Adrenal gland (tissue), 5 donors: ENCODE measurements at regions not wholly inside any gene's neighbourhood (a gene's known extent, or its start where the extent isn't known, plus 50 kb on each side); places are given as distances from the start of the nearest gene placed in this dataset.

Experiments
- POLR2A ChIP-seq, 2 donors: fragments of 450-650 bp; IDR thresholded peaks; one replicate each; pipeline ENCODE4 v1.6.1; 2017; ENCODE audit warnings: antibody characterized with exemption in 2 of 2, mild to moderate bottlenecking in 2 of 2, moderate library complexity in 1 of 2
- TF ChIP-seq, protein P1 (sequence below), 6 experiments: fragments of 450-650 bp in 4 of 6; fragments of 200-600 bp in 2 of 6; sonication (generic) in 1 of 6; IDR thresholded peaks; 1 replicate in 5 of 6; 2 replicates in 1 of 6; pipeline versions ENCODE4 v1.5.1 to v1.8.0; 2016 to 2021; ENCODE audit warnings: antibody characterized with exemption in 6 of 6, mild to moderate bottlenecking in 2 of 6, moderate library complexity in 1 of 6
- donor health status: DM: no; HTN: no; CAD: no.

DNA sequence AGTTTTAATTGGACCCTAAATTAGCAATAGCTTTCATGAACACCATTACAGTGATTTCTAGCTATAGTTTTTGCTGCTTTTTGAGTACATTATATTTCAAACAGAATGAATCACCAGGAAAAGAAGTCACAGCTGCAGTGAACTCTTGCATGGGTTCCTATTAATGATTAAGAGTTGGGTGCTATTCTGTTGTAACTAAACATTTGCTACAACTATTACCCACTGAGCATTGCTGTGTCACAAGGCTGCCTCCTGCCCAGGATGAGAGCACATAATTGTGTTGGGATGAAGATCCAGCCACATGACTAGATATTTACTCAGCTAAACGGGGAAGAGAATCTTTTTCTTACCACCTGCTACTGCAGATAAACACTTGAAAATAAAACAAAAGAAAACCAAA, 152.7 kb downstream of the GXYLT1 start:
- TF ChIP-seq, protein P1, sequence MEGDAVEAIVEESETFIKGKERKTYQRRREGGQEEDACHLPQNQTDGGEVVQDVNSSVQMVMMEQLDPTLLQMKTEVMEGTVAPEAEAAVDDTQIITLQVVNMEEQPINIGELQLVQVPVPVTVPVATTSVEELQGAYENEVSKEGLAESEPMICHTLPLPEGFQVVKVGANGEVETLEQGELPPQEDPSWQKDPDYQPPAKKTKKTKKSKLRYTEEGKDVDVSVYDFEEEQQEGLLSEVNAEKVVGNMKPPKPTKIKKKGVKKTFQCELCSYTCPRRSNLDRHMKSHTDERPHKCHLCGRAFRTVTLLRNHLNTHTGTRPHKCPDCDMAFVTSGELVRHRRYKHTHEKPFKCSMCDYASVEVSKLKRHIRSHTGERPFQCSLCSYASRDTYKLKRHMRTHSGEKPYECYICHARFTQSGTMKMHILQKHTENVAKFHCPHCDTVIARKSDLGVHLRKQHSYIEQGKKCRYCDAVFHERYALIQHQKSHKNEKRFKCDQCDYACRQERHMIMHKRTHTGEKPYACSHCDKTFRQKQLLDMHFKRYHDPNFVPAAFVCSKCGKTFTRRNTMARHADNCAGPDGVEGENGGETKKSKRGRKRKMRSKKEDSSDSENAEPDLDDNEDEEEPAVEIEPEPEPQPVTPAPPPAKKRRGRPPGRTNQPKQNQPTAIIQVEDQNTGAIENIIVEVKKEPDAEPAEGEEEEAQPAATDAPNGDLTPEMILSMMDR (IDR thresholded peaks at IDR 0.05), result no peak
- TF ChIP-seq POLR2A (IDR thresholded peaks at IDR 0.05), result no peak
